ENCODE measurements at regions not wholly inside any gene's neighbourhood (a gene's known extent, or its start where the extent isn't known, plus 50 kb on each side); places are given as distances from the start of the nearest gene placed in this dataset.
"Not testable (repeated sequence)": the region's sequence is repeated elsewhere in the genome, so short reads cannot be mapped to it uniquely, and the experiment has no call there.

DNA sequence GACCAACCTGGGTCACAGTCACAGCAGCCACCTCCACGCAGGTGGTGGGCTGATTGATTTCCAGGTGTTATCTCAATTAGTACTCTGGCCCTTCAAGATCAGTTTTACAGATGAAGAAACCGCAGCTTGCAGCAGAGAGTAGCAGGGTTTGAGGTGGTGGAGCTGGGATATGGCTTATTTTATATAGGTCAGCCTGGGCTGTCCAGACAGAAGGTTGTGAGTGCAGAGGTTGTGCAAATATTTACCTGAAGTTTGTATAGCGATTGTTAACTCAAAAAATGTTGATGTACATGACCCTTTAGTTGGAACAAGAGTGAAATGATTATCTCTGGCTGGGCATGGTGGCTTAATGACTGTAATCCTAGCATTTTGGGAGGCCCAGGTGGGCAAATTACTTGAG lies 179.4 kb upstream of the SPATA31A3 start:
- not testable (repeated sequence) for H3K23ac ChIP-seq (ENCODE audit: low read depth, low read length)

DNA sequence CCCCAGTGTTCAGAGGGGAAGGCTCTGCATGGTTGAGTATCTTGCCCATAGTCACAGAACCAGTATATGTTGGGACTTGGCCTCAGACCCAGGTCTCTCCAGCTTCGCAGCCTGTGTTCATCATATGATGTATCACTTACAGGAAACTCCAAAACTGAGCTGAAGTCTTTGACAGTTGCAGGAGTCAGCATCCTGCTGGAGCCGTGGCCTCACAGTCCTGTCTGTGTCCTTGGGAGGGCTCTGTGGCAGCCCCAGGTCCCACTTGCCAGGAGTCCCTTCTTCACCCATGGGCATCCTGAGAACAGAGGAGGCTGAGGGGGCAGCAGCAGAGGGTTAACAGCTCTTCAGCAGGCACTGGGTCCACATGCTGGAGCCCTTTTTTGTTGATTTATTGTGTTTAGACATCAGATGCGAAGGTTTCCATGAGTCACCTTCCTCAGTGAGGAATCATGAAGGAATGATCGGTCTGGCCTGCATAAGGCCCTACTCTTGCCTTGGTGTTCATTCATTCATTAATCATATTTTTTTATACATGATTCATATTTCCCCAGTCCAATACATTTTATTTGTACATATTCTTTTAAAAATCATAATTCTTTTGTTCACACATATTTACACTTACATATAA lies 176.3 kb upstream of the SPATA31A3 start:
- H4K91ac ChIP-seq (ENCODE audit: insufficient read depth, low read depth, low read length); POLR2A ChIA-PET (ENCODE audit: unreplicated experiment); intact Hi-C loops (cut with micrococcal nuclease); H3K9ac ChIP-seq (ENCODE audit: low read depth, low read length); in situ Hi-C loops (cut with MboI; ENCODE audit: low sequenced_read_pairs); DNase-seq; H4K5ac ChIP-seq (ENCODE audit: low read depth, low read length); H4K8ac ChIP-seq (ENCODE audit: low read depth in 2 of 2, low read length in 2 of 2); H3K4ac ChIP-seq (ENCODE audit: low read depth, low read length); H3K9me3 ChIP-seq (ENCODE audit: control insufficient read depth, insufficient read depth, low read length); H2BK120ac ChIP-seq (ENCODE audit: low read depth, low read length); H4K20me1 ChIP-seq (ENCODE audit: insufficient read depth, low read length); H3K9me1 ChIP-seq (ENCODE audit: insufficient read depth, low read length); H2BK15ac ChIP-seq (ENCODE audit: low read depth, low read length); CTCF ChIA-PET; dilution Hi-C loops (cut with HindIII; ENCODE audit: low sequenced_read_pairs, unreplicated experiment); H2AK9ac ChIP-seq (replicated peaks; ENCODE audit: low read depth, low read length, poor library complexity); H3K56ac ChIP-seq (ENCODE audit: extremely low read depth, insufficient read depth, low read length); H3K27me3 ChIP-seq (ENCODE audit: control insufficient read depth, insufficient read depth, low read length); BruUV-seq (replicated peaks); H2BK5ac ChIP-seq (ENCODE audit: low read depth, low read length, poor library complexity, severe bottlenecking); H3K18ac ChIP-seq (ENCODE audit: low read depth, low read length); H3K4me1 ChIP-seq (ENCODE audit: control insufficient read depth, insufficient read depth, low read length); H3K14ac ChIP-seq (replicated peaks; ENCODE audit: low read depth, low read length); H3K4me3 ChIP-seq (ENCODE audit: insufficient read depth, low read depth, low read length); H3K23ac ChIP-seq (ENCODE audit: low read depth, low read length); H3K27ac ChIP-seq (ENCODE audit: insufficient read depth, low read length); H2AK5ac ChIP-seq (ENCODE audit: low read depth, low read length); H2AFZ ChIP-seq (replicated peaks; ENCODE audit: low read length, poor library complexity); H3K4me2 ChIP-seq (ENCODE audit: low read depth, low read length); H3K79me1 ChIP-seq (ENCODE audit: low read depth in 1 of 2, low read length in 2 of 2); H3K36me3 ChIP-seq (ENCODE audit: control insufficient read depth, insufficient read depth, low read length); H2BK20ac ChIP-seq (ENCODE audit: low read depth, low read length): not testable (repeated sequence)
- WGBS, 2 experiments (ENCODE audit: extremely low coverage in 2 of 2, insufficient read length in 1 of 2) = no CpG with 5 or more reads among the region's 4 CpGs
- peak; percentile 54; the same call in 1 of the 2 replicates for ATAC-seq (ENCODE audit: low read depth)

More for the DNA sequence above, 179.4 kb upstream of the SPATA31A3 start:
- H3K27me3 ChIP-seq (ENCODE audit: control insufficient read depth, insufficient read depth, low read length); H3K14ac ChIP-seq (replicated peaks; ENCODE audit: low read depth, low read length); H4K20me1 ChIP-seq (ENCODE audit: insufficient read depth, low read length); H4K5ac ChIP-seq (ENCODE audit: low read depth, low read length); H2BK5ac ChIP-seq (ENCODE audit: low read depth, low read length, poor library complexity, severe bottlenecking); CTCF ChIA-PET; H2BK20ac ChIP-seq (ENCODE audit: low read depth, low read length); H3K36me3 ChIP-seq (ENCODE audit: control insufficient read depth, insufficient read depth, low read length); H2AK5ac ChIP-seq (ENCODE audit: low read depth, low read length); H3K27ac ChIP-seq (ENCODE audit: insufficient read depth, low read length); H3K4me3 ChIP-seq (ENCODE audit: insufficient read depth, low read depth, low read length); H2AK9ac ChIP-seq (replicated peaks; ENCODE audit: low read depth, low read length, poor library complexity); H3K4me1 ChIP-seq (ENCODE audit: control insufficient read depth, insufficient read depth, low read length); BruUV-seq (replicated peaks); H3K56ac ChIP-seq (ENCODE audit: extremely low read depth, insufficient read depth, low read length); H2BK120ac ChIP-seq (ENCODE audit: low read depth, low read length); H3K79me1 ChIP-seq (ENCODE audit: low read depth in 1 of 2, low read length in 2 of 2); intact Hi-C loops (cut with micrococcal nuclease); H4K91ac ChIP-seq (ENCODE audit: insufficient read depth, low read depth, low read length); H3K4me2 ChIP-seq (ENCODE audit: low read depth, low read length); H3K9ac ChIP-seq (ENCODE audit: low read depth, low read length); H3K9me1 ChIP-seq (ENCODE audit: insufficient read depth, low read length); H3K18ac ChIP-seq (ENCODE audit: low read depth, low read length); H2AFZ ChIP-seq (replicated peaks; ENCODE audit: low read length, poor library complexity); H2BK15ac ChIP-seq (ENCODE audit: low read depth, low read length); in situ Hi-C loops (cut with MboI; ENCODE audit: low sequenced_read_pairs); H4K8ac ChIP-seq (ENCODE audit: low read depth in 2 of 2, low read length in 2 of 2); H3K4ac ChIP-seq (ENCODE audit: low read depth, low read length); H3K9me3 ChIP-seq (ENCODE audit: control insufficient read depth, insufficient read depth, low read length); ATAC-seq (ENCODE audit: low read depth); DNase-seq; POLR2A ChIA-PET (ENCODE audit: unreplicated experiment); dilution Hi-C loops (cut with HindIII; ENCODE audit: low sequenced_read_pairs, unreplicated experiment): not testable (repeated sequence)
- no CpG with 5 or more reads among the region's 3 CpGs for WGBS, 2 experiments (ENCODE audit: extremely low coverage in 2 of 2, insufficient read length in 1 of 2)
